GM12892 (cell line): ENCODE measurements at regions not wholly inside any gene's neighbourhood (a gene's known extent, or its start where the extent isn't known, plus 50 kb on each side); places are given as distances from the start of the nearest gene placed in this dataset.

ENCODE experiments used
- POLR2A ChIP-seq: IDR thresholded peaks from 2 replicates; pipeline ENCODE4 v1.6.1; 2011; ENCODE audit warnings: low read depth, low read length, control low read depth
- POLR2AphosphoS5 ChIP-seq: IDR thresholded peaks from 2 replicates; pipeline ENCODE4 v1.6.1; 2011; ENCODE audit warnings: low read depth, low read length, control low read depth
- TAF1 ChIP-seq: IDR thresholded peaks from 2 replicates; pipeline ENCODE4 v1.6.1; 2011; ENCODE audit warnings: low read depth, mild to moderate bottlenecking, control low read depth, low read length, borderline replicate concordance

DNA sequence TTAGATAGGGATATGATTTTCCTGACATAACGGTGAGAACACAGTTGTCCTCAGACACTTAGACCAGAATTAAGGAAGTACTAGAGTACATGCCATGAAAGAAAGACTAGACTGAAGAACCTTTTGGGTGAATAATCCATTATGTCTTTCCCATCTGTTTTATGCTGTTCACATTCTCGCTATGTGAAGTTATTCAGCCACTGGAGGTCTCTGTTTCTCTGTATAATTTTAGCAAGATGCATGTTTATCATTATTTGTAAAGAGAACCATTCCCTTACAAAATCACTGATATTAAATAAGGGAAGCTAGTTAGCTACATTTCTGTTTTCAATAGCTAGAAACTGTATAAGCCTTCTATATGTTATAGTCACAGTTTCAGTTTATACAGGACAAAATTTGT lies 391.9 kb downstream of the CD109 start:
- TF ChIP-seq TAF1 (no peak), POLR2AphosphoS5 (no peak), POLR2A (no peak)
